ENCODE measurements at regions not wholly inside any gene's neighbourhood (a gene's known extent, or its start where the extent isn't known, plus 50 kb on each side); places are given as distances from the start of the nearest gene placed in this dataset.
"Not testable (repeated sequence)": the region's sequence is repeated elsewhere in the genome, so short reads cannot be mapped to it uniquely, and the experiment has no call there.

- H3K4me3 ChIP-seq (ENCODE audit: low read length): no peak overlapping the region
- no peak for DNase-seq (ENCODE audit: low read depth)
- TF ChIP-seq CTCF (conservative IDR thresholded peaks at IDR 0.05; ENCODE audit: low read depth, low read length): no peak
Observed at GRCh38 chr3:22419261-22419660, 668.3 kb upstream of the ZNF385D start.

- DNase-seq (ENCODE audit: low read depth): no peak
- no peak for TF ChIP-seq CTCF (conservative IDR thresholded peaks at IDR 0.05; ENCODE audit: low read depth, low read length)
- H3K4me3 ChIP-seq (ENCODE audit: low read length): no peak overlapping the region
Observed at GRCh38 chr3:22421589-22421988, 670.6 kb upstream of the ZNF385D start.

GRCh38 chr3:22431334-22431733, 680.3 kb upstream of the ZNF385D start:
- no peak for TF ChIP-seq CTCF (conservative IDR thresholded peaks at IDR 0.05; ENCODE audit: low read depth, low read length)
- no peak overlapping the region for H3K4me3 ChIP-seq (ENCODE audit: low read length)
- no peak for DNase-seq (ENCODE audit: low read depth)

GRCh38 chr3:22439626-22440025, 688.6 kb upstream of the ZNF385D start:
- TF ChIP-seq CTCF (conservative IDR thresholded peaks at IDR 0.05; ENCODE audit: low read depth, low read length): no peak
- H3K4me3 ChIP-seq (ENCODE audit: low read length): no peak overlapping the region
- no peak for DNase-seq (ENCODE audit: low read depth)

- H3K4me3 ChIP-seq (ENCODE audit: low read length): no peak overlapping the region
- TF ChIP-seq CTCF (conservative IDR thresholded peaks at IDR 0.05; ENCODE audit: low read depth, low read length): no peak
- DNase-seq (ENCODE audit: low read depth): no peak
Observed at GRCh38 chr3:22441711-22442110, 690.7 kb upstream of the ZNF385D start.

GRCh38 chr3:22443571-22444233, 692.7 kb upstream of the ZNF385D start:
- H3K4me3 ChIP-seq (ENCODE audit: low read length): no peak overlapping the region
- DNase-seq (ENCODE audit: low read depth): no peak

GRCh38 chr3:22445336-22445735, 694.3 kb upstream of the ZNF385D start:
- not testable (repeated sequence) for H3K4me3 ChIP-seq (ENCODE audit: low read length); DNase-seq (ENCODE audit: low read depth)

More at GRCh38 chr3:22443571-22444233, 692.7 kb upstream of the ZNF385D start:
- TF ChIP-seq CTCF (conservative IDR thresholded peaks at IDR 0.05; ENCODE audit: low read depth, low read length): no peak
